ENCODE measurements at regions not wholly inside any gene's neighbourhood (a gene's known extent, or its start where the extent isn't known, plus 50 kb on each side); places are given as distances from the start of the nearest gene placed in this dataset.

DNA sequence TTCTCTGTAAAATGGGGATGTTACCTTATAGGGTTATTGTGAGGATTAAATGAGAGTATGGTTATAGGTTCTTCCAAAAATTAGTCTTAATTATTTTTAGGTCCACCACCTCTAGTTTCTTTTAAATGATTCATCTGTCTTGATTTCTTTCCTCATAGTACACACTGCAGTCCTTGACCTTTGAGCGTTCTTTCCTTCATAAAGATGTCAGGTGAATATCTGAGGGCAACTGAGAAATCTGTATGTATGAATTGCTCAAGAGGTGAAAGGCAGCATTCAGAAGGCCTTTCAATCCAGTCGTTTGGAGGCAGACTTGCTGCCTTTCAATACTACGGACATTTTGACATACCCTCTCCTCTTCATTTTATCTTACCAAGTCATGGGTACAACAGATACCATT is 380.7 kb downstream of the INSC start (continued):
- TF ChIP-seq ZNF788 (CRISPR knock-in tag; IDR thresholded peaks at IDR 0.05; ENCODE audit: borderline replicate concordance) = no peak
- TF ChIP-seq, protein P1, sequence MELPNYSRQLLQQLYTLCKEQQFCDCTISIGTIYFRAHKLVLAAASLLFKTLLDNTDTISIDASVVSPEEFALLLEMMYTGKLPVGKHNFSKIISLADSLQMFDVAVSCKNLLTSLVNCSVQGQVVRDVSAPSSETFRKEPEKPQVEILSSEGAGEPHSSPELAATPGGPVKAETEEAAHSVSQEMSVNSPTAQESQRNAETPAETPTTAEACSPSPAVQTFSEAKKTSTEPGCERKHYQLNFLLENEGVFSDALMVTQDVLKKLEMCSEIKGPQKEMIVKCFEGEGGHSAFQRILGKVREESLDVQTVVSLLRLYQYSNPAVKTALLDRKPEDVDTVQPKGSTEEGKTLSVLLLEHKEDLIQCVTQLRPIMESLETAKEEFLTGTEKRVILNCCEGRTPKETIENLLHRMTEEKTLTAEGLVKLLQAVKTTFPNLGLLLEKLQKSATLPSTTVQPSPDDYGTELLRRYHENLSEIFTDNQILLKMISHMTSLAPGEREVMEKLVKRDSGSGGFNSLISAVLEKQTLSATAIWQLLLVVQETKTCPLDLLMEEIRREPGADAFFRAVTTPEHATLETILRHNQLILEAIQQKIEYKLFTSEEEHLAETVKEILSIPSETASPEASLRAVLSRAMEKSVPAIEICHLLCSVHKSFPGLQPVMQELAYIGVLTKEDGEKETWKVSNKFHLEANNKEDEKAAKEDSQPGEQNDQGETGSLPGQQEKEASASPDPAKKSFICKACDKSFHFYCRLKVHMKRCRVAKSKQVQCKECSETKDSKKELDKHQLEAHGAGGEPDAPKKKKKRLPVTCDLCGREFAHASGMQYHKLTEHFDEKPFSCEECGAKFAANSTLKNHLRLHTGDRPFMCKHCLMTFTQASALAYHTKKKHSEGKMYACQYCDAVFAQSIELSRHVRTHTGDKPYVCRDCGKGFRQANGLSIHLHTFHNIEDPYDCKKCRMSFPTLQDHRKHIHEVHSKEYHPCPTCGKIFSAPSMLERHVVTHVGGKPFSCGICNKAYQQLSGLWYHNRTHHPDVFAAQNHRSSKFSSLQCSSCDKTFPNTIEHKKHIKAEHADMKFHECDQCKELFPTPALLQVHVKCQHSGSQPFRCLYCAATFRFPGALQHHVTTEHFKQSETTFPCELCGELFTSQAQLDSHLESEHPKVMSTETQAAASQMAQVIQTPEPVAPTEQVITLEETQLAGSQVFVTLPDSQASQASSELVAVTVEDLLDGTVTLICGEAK (IDR thresholded peaks at IDR 0.05) = no peak
- TF ChIP-seq, protein P1 (CRISPR knock-in tag; IDR thresholded peaks at IDR 0.05) = no peak
- no peak for TF ChIP-seq RFX3 (CRISPR knock-in tag; IDR thresholded peaks at IDR 0.05)
- TF ChIP-seq ZNF335 (CRISPR knock-in tag; IDR thresholded peaks at IDR 0.05) = no peak
- TF ChIP-seq POLR2A (IDR thresholded peaks at IDR 0.05; ENCODE audit: insufficient read depth in 1 of 2, low read depth in 2 of 2, low read length in 2 of 2) = no peak
- no peak for TF ChIP-seq FLYWCH1 (CRISPR knock-in tag; IDR thresholded peaks at IDR 0.05)
- no peak for TF ChIP-seq MTF1 (CRISPR knock-in tag; IDR thresholded peaks at IDR 0.05)
- TF ChIP-seq ELK4 (CRISPR knock-in tag; IDR thresholded peaks at IDR 0.05; ENCODE audit: borderline replicate concordance) = no peak
- TF ChIP-seq FOXP4 (CRISPR knock-in tag; IDR thresholded peaks at IDR 0.05) = no peak
